Stomach (tissue), 8 donors: ENCODE measurements at regions not wholly inside any gene's neighbourhood (a gene's known extent, or its start where the extent isn't known, plus 50 kb on each side); places are given as distances from the start of the nearest gene placed in this dataset.
A peak's percentile ranks its signal among the peaks of the same experiment; 100 is the strongest.

ENCODE experiments used
- DNase-seq, 2 donors: peaks; one replicate each; pipeline versions ENCODE4 v3.0.0 to v3.0.0-alpha.2; 2013 to 2019
- H3K27ac ChIP-seq, 5 donors: fragments of 200-600 bp in 4 of 5; sonication (generic) in 4 of 5; one replicate each; pipeline ENCODE4 v1.5.1; 2013 to 2019; ENCODE audit warnings: mild to moderate bottlenecking in 1 of 5, moderate library complexity in 1 of 5
- H3K27me3 ChIP-seq, 3 donors: fragments of 200-600 bp; sonication (generic); one replicate each; pipeline ENCODE4 v1.5.1; 2017 to 2019; ENCODE audit warnings: mixed run types in 1 of 3
- H3K36me3 ChIP-seq, 4 donors: fragments of 200-600 bp; sonication (generic); 1 replicate in 3 of 4; 2 replicates in 1 of 4; pipeline ENCODE4 v1.5.1; 2016 to 2019
- H3K4me1 ChIP-seq, 4 donors: fragments of 200-600 bp; sonication (generic); one replicate each; pipeline ENCODE4 v1.5.1; 2016 to 2019
- H3K4me3 ChIP-seq, 4 donors: fragments of 200-600 bp; sonication (generic) in 3 of 4; one replicate each; pipeline ENCODE4 v1.5.1; 2016 to 2019; ENCODE audit warnings: mild to moderate bottlenecking in 1 of 4
- H3K9me3 ChIP-seq, 4 donors: fragments of 200-600 bp; sonication (generic); one replicate each; pipeline ENCODE4 v1.5.1; 2016 to 2019
- CTCF ChIP-seq, 7 experiments: fragments of 450-650 bp in 4 of 7; fragments of 200-600 bp in 3 of 7; sonication (generic) in 3 of 7; IDR thresholded peaks; one replicate each; pipeline ENCODE4 v1.5.1; 2016 to 2019; ENCODE audit warnings: antibody characterized with exemption in 7 of 7, control low read depth in 2 of 7, mild to moderate bottlenecking in 1 of 7
- EP300 ChIP-seq: sonication (generic); formaldehyde crosslinking; IDR thresholded peaks from one replicate; pipeline ENCODE4 v1.6.1; 2017; ENCODE audit warnings: antibody characterized with exemption
- POLR2A ChIP-seq, 4 donors: fragments of 450-650 bp; IDR thresholded peaks; one replicate each; pipeline ENCODE4 v1.6.1; 2016; ENCODE audit warnings: antibody characterized with exemption in 4 of 4, control low read depth in 2 of 4, mild to moderate bottlenecking in 1 of 4, moderate library complexity in 1 of 4
- POLR2AphosphoS5 ChIP-seq, 3 donors: sonication (generic); formaldehyde crosslinking; IDR thresholded peaks; one replicate each; pipeline ENCODE4 v1.6.1; 2016; ENCODE audit warnings: antibody characterized with exemption in 3 of 3
- WGBS, 5 donors: extraction: QIAGEN DNeasy Blood & Tissue Kit in 3 of 5; methylation state at CpG; one replicate each; pipeline versions ENCODE4 v1.1.5 to v1.1.7; 2013 to 2018; 5-methylcytosine and 5-hydroxymethylcytosine counted together
- intact Hi-C: fragments of 100-400 bp; cut with DNase I; formaldehyde crosslinking; loops from one replicate; pipeline ENCODE4 v1.15.1; 2023; ENCODE audit warnings: low total_unique reads
- donor health status: healthy with polysubstance abuse.
- donor health status: Bipolar disorder and iron deficiency.
- donor health status: healthy.

- TF ChIP-seq CTCF (IDR thresholded peaks at IDR 0.05) (peak in 4 of 7 experiments; percentile 19 to 52 (median 40)), POLR2AphosphoS5 (IDR thresholded peaks at IDR 0.05) (peak in 1 of 3 donors; percentile 7), EP300 (no peak)
- peak in 1 of 2 donors; percentile 77 for DNase-seq
- Histone ChIP-seq H3K27me3 (no peaks in the 10 kb centered on the region), H3K4me1 (peaks cover 0 to 6% (median 2%) of the 10 kb centered on the region in 4 donors), H3K27ac (no peak overlapping the region), H3K4me3 (no peak overlapping the region), H3K9me3 (no peaks in the 10 kb centered on the region), H3K36me3 (no peaks in the 10 kb centered on the region)
- WGBS, 5 donors: 26 to 39% (median 32%) methylated on average over 3 of the region's 3 CpGs
- intact Hi-C loops: loop anchor here (5.0 kb wide), 1 partner anchor 472 kb away; no protein-coding TSS in a partner anchor
Measured at GRCh38 chr2:136384531-136385303, 266.8 kb upstream of the CXCR4 start.

- Histone ChIP-seq H3K27me3 (no peaks in the 10 kb centered on the region), H3K36me3 (no peaks in the 10 kb centered on the region), H3K27ac (peak overlapping the region in 1 of 5 donors; percentile 2), H3K4me3 (no peak overlapping the region), H3K4me1 (peaks cover 0 to 9% (median 2%) of the 10 kb centered on the region in 4 donors), H3K9me3 (no peaks in the 10 kb centered on the region)
- WGBS, 5 donors: 75 to 94% (median 82%) methylated on average over 3 of the region's 3 CpGs
- TF ChIP-seq EP300 (no peak), POLR2AphosphoS5 (IDR thresholded peaks at IDR 0.05) (no peak), CTCF (IDR thresholded peaks at IDR 0.05) (no peak), POLR2A (IDR thresholded peaks at IDR 0.05) (no peak)
- intact Hi-C loops: loop anchor here (5.0 kb wide), 1 partner anchor 471 kb away; no protein-coding TSS in a partner anchor
- no peak for DNase-seq
Measured at GRCh38 chr2:136383167-136383566, 265.2 kb upstream of the CXCR4 start.

- H3K27me3 ChIP-seq: no peaks in the 10 kb centered on the region
- no peaks in the 10 kb centered on the region for H3K36me3 ChIP-seq
- H3K4me1 ChIP-seq: peaks cover 0 to 10% (median 2%) of the 10 kb centered on the region in 4 donors
- H3K27ac ChIP-seq: peak overlapping the region in 1 of 5 donors; percentile 48
- no peaks in the 10 kb centered on the region for H3K9me3 ChIP-seq
- TF ChIP-seq EP300 (no peak), POLR2AphosphoS5 (IDR thresholded peaks at IDR 0.05) (no peak), CTCF (IDR thresholded peaks at IDR 0.05) (no peak), POLR2A (IDR thresholded peaks at IDR 0.05) (no peak)
- intact Hi-C loops: loop anchor here (5.0 kb wide), 1 partner anchor 470 kb away; no protein-coding TSS in a partner anchor
- H3K4me3 ChIP-seq: no peak overlapping the region
- peak; percentile 49 to 70 for DNase-seq
- WGBS, 5 donors: 65 to 71% (median 68%) methylated on average over 14 of the region's 14 CpGs
Measured at GRCh38 chr2:136381722-136382633, 264.0 kb upstream of the CXCR4 start.

- H3K4me3 ChIP-seq: no peak overlapping the region
- WGBS, 5 donors: 82 to 100% (median 91%) methylated on average over 1 of the region's 1 CpG
- no peaks in the 10 kb centered on the region for H3K36me3 ChIP-seq
- no peaks in the 10 kb centered on the region for H3K27me3 ChIP-seq
- no peak for DNase-seq
- no peak for TF ChIP-seq POLR2A (IDR thresholded peaks at IDR 0.05)
- no peak for TF ChIP-seq POLR2AphosphoS5 (IDR thresholded peaks at IDR 0.05)
- no peak for TF ChIP-seq EP300
- no peak for TF ChIP-seq CTCF (IDR thresholded peaks at IDR 0.05)
- no peaks in the 10 kb centered on the region for H3K9me3 ChIP-seq
- intact Hi-C loops: loop anchor here (5.0 kb wide), 1 partner anchor 469 kb away; no protein-coding TSS in a partner anchor
- peaks cover 0 to 13% (median 2%) of the 10 kb centered on the region in 4 donors for H3K4me1 ChIP-seq
- peak overlapping the region in 1 of 5 donors; percentile 48 for H3K27ac ChIP-seq
Measured at GRCh38 chr2:136381245-136381644, 263.3 kb upstream of the CXCR4 start.
